ENCODE measurements at regions not wholly inside any gene's neighbourhood (a gene's known extent, or its start where the extent isn't known, plus 50 kb on each side); places are given as distances from the start of the nearest gene placed in this dataset.

GRCh38 chr22:26937213-26937612 lies 279.8 kb downstream of the MIAT start:
- Histone ChIP-seq H3K36me3 (ENCODE audit: control insufficient read depth, insufficient read depth, low read length) (no peaks in the 10 kb centered on the region), H3K4me1 (no peaks in the 10 kb centered on the region), H3K27ac (no peak overlapping the region), H3K9ac (no peak overlapping the region), H3K9me3 (ENCODE audit: control insufficient read depth, low read length) (no peaks in the 10 kb centered on the region), H2AFZ (no peak overlapping the region), H3K27me3 (ENCODE audit: control insufficient read depth, insufficient read depth, low read length) (no peaks in the 10 kb centered on the region), H3K4me2 (ENCODE audit: low read length) (no peak overlapping the region), H3K4me3 (ENCODE audit: low read depth, low read length) (no peak overlapping the region), H3K79me2 (no peaks in the 10 kb centered on the region)
- TF ChIP-seq, protein P1, sequence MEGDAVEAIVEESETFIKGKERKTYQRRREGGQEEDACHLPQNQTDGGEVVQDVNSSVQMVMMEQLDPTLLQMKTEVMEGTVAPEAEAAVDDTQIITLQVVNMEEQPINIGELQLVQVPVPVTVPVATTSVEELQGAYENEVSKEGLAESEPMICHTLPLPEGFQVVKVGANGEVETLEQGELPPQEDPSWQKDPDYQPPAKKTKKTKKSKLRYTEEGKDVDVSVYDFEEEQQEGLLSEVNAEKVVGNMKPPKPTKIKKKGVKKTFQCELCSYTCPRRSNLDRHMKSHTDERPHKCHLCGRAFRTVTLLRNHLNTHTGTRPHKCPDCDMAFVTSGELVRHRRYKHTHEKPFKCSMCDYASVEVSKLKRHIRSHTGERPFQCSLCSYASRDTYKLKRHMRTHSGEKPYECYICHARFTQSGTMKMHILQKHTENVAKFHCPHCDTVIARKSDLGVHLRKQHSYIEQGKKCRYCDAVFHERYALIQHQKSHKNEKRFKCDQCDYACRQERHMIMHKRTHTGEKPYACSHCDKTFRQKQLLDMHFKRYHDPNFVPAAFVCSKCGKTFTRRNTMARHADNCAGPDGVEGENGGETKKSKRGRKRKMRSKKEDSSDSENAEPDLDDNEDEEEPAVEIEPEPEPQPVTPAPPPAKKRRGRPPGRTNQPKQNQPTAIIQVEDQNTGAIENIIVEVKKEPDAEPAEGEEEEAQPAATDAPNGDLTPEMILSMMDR (IDR thresholded peaks at IDR 0.05), result no peak

GRCh38 chr22:26939466-26939865 lies 282.1 kb downstream of the MIAT start:
- Histone ChIP-seq H3K4me1 (no peaks in the 10 kb centered on the region), H3K9me3 (ENCODE audit: control insufficient read depth, low read length) (no peaks in the 10 kb centered on the region), H3K9ac (no peak overlapping the region), H3K4me3 (ENCODE audit: low read depth, low read length) (no peak overlapping the region), H3K4me2 (ENCODE audit: low read length) (no peak overlapping the region), H3K79me2 (no peaks in the 10 kb centered on the region), H3K36me3 (ENCODE audit: control insufficient read depth, insufficient read depth, low read length) (no peaks in the 10 kb centered on the region), H3K27me3 (ENCODE audit: control insufficient read depth, insufficient read depth, low read length) (no peaks in the 10 kb centered on the region), H3K27ac (no peak overlapping the region), H2AFZ (no peak overlapping the region)
- TF ChIP-seq, protein P1 (IDR thresholded peaks at IDR 0.05), result no peak

GRCh38 chr22:26941896-26942636 lies 284.7 kb downstream of the MIAT start:
- no peaks in the 10 kb centered on the region for H3K36me3 ChIP-seq (ENCODE audit: control insufficient read depth, insufficient read depth, low read length)
- H3K27ac ChIP-seq, result no peak overlapping the region
- no peak overlapping the region for H3K9ac ChIP-seq
- H2AFZ ChIP-seq, result no peak overlapping the region
- H3K27me3 ChIP-seq (ENCODE audit: control insufficient read depth, insufficient read depth, low read length), result no peaks in the 10 kb centered on the region
- no peaks in the 10 kb centered on the region for H3K9me3 ChIP-seq (ENCODE audit: control insufficient read depth, low read length)
- H3K4me3 ChIP-seq (ENCODE audit: low read depth, low read length), result no peak overlapping the region
- H3K4me2 ChIP-seq (ENCODE audit: low read length), result no peak overlapping the region
- no peaks in the 10 kb centered on the region for H3K4me1 ChIP-seq
- H3K79me2 ChIP-seq, result no peaks in the 10 kb centered on the region
- TF ChIP-seq, protein P1 (IDR thresholded peaks at IDR 0.05), result no peak

GRCh38 chr22:26942637-26942957 lies 285.2 kb downstream of the MIAT start:
- Histone ChIP-seq H3K9me3 (ENCODE audit: control insufficient read depth, low read length) (no peaks in the 10 kb centered on the region), H3K9ac (no peak overlapping the region), H3K27ac (no peak overlapping the region), H2AFZ (no peak overlapping the region), H3K4me2 (ENCODE audit: low read length) (no peak overlapping the region), H3K4me3 (ENCODE audit: low read depth, low read length) (no peak overlapping the region), H3K4me1 (no peaks in the 10 kb centered on the region), H3K36me3 (ENCODE audit: control insufficient read depth, insufficient read depth, low read length) (no peaks in the 10 kb centered on the region), H3K27me3 (ENCODE audit: control insufficient read depth, insufficient read depth, low read length) (no peaks in the 10 kb centered on the region), H3K79me2 (no peaks in the 10 kb centered on the region)
- TF ChIP-seq, protein P1 (IDR thresholded peaks at IDR 0.05), result no peak

DNA sequence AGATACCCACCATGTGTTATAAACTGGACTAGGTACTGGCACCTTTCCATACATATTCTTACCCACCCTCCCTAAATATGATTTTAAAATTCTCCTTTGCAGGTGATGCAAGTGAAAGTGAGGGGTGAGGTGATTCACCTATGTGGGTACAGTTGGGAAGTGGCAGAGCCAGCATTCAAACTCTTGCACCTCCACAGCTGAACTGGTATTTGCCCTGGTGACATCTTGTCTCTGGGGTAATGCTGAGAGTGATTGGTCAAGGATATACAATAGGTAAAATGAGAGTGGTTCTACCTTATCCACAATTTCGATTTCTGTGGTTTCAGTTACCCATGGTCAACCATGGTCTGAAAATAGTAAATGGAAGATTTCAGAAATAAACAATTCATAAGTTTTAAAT lies 288.2 kb downstream of the MIAT start:
- Histone ChIP-seq H3K9me3 (ENCODE audit: control insufficient read depth, low read length) (no peaks in the 10 kb centered on the region), H3K79me2 (no peaks in the 10 kb centered on the region), H3K36me3 (ENCODE audit: control insufficient read depth, insufficient read depth, low read length) (no peaks in the 10 kb centered on the region), H3K9ac (no peak overlapping the region), H3K27ac (no peak overlapping the region), H3K27me3 (ENCODE audit: control insufficient read depth, insufficient read depth, low read length) (no peaks in the 10 kb centered on the region), H3K4me1 (no peaks in the 10 kb centered on the region), H2AFZ (no peak overlapping the region), H3K4me2 (ENCODE audit: low read length) (no peak overlapping the region), H3K4me3 (ENCODE audit: low read depth, low read length) (no peak overlapping the region)
- TF ChIP-seq, protein P1 (IDR thresholded peaks at IDR 0.05), result no peak
